Activated naive CD4-positive, alpha-beta T cell treated with anti-CD3 and anti-CD28 coated beads for 36 hours (primary cell): ENCODE measurements at regions not wholly inside any gene's neighbourhood (a gene's known extent, or its start where the extent isn't known, plus 50 kb on each side); places are given as distances from the start of the nearest gene placed in this dataset.

Experiments used
- CTCF ChIA-PET: fragments of 350-600 bp; sonication (Branson Sonifier 250); formaldehyde crosslinking; loops from one replicate; lab custom pipeline; 2021; ENCODE audit warnings: antibody characterized with exemption; lab: Charles Lee
- DNase-seq: peaks from one replicate; pipeline ENCODE4 v3.0.0-alpha.2; 2020
- H3K27ac Mint-ChIP-seq: one replicate; pipeline ENCODE4 v1.8.0; 2021; ENCODE audit warnings: mild to moderate bottlenecking, mixed read lengths
- H3K27me3 Mint-ChIP-seq: one replicate; pipeline ENCODE4 v1.8.0; 2021; ENCODE audit warnings: low read depth, mixed read lengths
- H3K36me3 Mint-ChIP-seq: one replicate; pipeline ENCODE4 v1.8.0; 2021; ENCODE audit warnings: low read depth, mixed read lengths
- H3K4me1 Mint-ChIP-seq: one replicate; pipeline ENCODE4 v1.8.0; 2021; ENCODE audit warnings: low read depth, mixed read lengths
- H3K4me3 Mint-ChIP-seq: one replicate; pipeline ENCODE4 v1.8.0; 2021; ENCODE audit warnings: mild to moderate bottlenecking, moderate library complexity, mixed read lengths
- H3K9me3 Mint-ChIP-seq: one replicate; pipeline ENCODE4 v1.8.0; 2021; ENCODE audit warnings: mixed read lengths
- intact Hi-C: fragments of 100-400 bp; cut with micrococcal nuclease; formaldehyde crosslinking; loops from one replicate; pipeline ENCODE4 v1.15.1; 2023

DNA sequence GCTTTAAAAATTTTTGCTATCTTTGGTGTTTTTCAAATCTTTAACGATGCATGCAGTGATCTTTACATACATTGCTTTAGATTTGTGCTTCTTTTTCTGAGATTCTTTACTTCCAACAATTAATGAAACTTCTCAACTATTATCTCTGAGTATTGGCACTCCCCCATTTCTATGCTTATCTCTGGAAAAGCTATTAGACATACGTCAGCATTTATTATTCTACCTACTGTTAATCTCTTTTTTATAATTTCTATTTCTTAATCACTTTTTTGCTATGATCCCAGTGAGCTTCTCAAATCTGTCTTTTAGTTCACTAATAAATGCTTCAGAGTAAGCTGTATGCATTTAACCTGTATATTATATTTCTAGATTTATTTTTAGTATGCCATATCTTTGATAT lies 264.2 kb upstream of the TFAP2D start:
- no peaks in the 10 kb centered on the region for H3K4me1 Mint-ChIP-seq
- intact Hi-C loops, result no loop called here
- no peaks in the 10 kb centered on the region for H3K27me3 Mint-ChIP-seq
- H3K4me3 Mint-ChIP-seq, result no peak overlapping the region
- H3K27ac Mint-ChIP-seq, result no peak overlapping the region
- no peak for DNase-seq
- CTCF ChIA-PET, result no interaction called here
- H3K36me3 Mint-ChIP-seq, result no peaks in the 10 kb centered on the region
- H3K9me3 Mint-ChIP-seq, result no peaks in the 10 kb centered on the region

GRCh38 chr6:50451826-50452400 lies 261.4 kb upstream of the TFAP2D start:
- intact Hi-C loops, result no loop called here
- Mint-ChIP-seq H3K27me3 (no peaks in the 10 kb centered on the region), H3K9me3 (no peaks in the 10 kb centered on the region), H3K4me3 (no peak overlapping the region), H3K36me3 (no peaks in the 10 kb centered on the region), H3K4me1 (no peaks in the 10 kb centered on the region), H3K27ac (no peak overlapping the region)
- CTCF ChIA-PET, result no interaction called here
- DNase-seq, result no peak

DNA sequence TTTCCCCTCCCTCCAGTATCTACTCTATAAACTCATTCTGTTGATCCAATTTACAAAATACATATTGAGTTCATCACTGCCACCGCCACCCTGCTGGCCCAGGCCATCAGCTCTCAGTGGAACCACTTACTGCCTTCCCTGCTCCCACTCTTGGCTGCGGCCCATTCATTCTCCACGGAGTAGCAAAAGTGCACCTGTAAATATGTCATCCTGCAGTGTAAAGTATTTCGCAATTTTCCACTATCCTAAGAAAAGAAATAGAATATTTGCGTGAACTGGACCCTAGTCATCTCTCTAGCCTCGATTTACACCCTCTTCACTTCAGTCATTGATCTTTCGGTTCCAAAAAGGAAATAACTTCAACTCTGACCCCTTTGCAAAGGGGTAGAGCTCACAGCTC lies 258.3 kb upstream of the TFAP2D start:
- DNase-seq, result no peak
- Mint-ChIP-seq H3K9me3 (no peaks in the 10 kb centered on the region), H3K27me3 (no peaks in the 10 kb centered on the region), H3K4me1 (no peaks in the 10 kb centered on the region), H3K27ac (no peak overlapping the region), H3K4me3 (no peak overlapping the region), H3K36me3 (no peaks in the 10 kb centered on the region)
- intact Hi-C loops, result no loop called here
- CTCF ChIA-PET, result no interaction called here

DNA sequence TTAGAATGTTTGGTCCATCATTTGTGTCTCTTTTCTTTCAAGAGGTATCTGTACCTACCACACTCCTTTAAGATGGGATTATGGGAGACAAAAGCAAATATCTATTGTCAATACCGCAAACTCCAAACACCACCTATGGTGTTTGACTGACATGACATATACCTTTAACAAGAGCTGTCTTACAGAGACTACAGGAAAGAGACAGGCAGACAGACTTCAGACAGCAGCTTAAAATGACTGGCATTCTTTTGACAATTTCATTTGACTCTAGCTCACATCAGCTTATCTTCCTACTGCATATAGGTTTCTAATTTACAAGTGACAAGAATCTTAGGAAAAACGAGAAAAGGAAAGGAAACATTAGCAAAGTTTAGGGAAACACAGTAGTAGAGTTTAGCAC lies 256.0 kb upstream of the TFAP2D start:
- CTCF ChIA-PET, result no interaction called here
- Mint-ChIP-seq H3K36me3 (no peaks in the 10 kb centered on the region), H3K4me3 (no peak overlapping the region), H3K27me3 (no peaks in the 10 kb centered on the region), H3K9me3 (no peaks in the 10 kb centered on the region), H3K4me1 (no peaks in the 10 kb centered on the region), H3K27ac (no peak overlapping the region)
- DNase-seq, result no peak
- intact Hi-C loops, result no loop called here

GRCh38 chr6:50461696-50462095 lies 251.6 kb upstream of the TFAP2D start:
- Mint-ChIP-seq H3K27ac (no peak overlapping the region), H3K27me3 (no peaks in the 10 kb centered on the region), H3K4me3 (no peak overlapping the region), H3K4me1 (no peaks in the 10 kb centered on the region), H3K9me3 (no peaks in the 10 kb centered on the region), H3K36me3 (no peaks in the 10 kb centered on the region)
- DNase-seq, result no peak
- CTCF ChIA-PET, result no interaction called here
- intact Hi-C loops, result no loop called here

- Mint-ChIP-seq H3K27me3 (no peaks in the 10 kb centered on the region), H3K9me3 (no peaks in the 10 kb centered on the region), H3K27ac (no peak overlapping the region), H3K4me1 (no peaks in the 10 kb centered on the region), H3K4me3 (no peak overlapping the region), H3K36me3 (no peaks in the 10 kb centered on the region)
- no peak for DNase-seq
- CTCF ChIA-PET, result no interaction called here
- intact Hi-C loops, result no loop called here
These were observed 249.4 kb upstream of the TFAP2D start for GRCh38 chr6:50463931-50464330.

- intact Hi-C loops, result no loop called here
- no peaks in the 10 kb centered on the region for H3K36me3 Mint-ChIP-seq
- CTCF ChIA-PET, result no interaction called here
- H3K4me1 Mint-ChIP-seq, result no peaks in the 10 kb centered on the region
- no peak overlapping the region for H3K4me3 Mint-ChIP-seq
- no peak for DNase-seq
- no peaks in the 10 kb centered on the region for H3K9me3 Mint-ChIP-seq
- no peak overlapping the region for H3K27ac Mint-ChIP-seq
- no peaks in the 10 kb centered on the region for H3K27me3 Mint-ChIP-seq
These were observed 245.4 kb upstream of the TFAP2D start for GRCh38 chr6:50467931-50468330.

GRCh38 chr6:50471041-50471440 lies 242.3 kb upstream of the TFAP2D start:
- no peak for DNase-seq
- H3K36me3 Mint-ChIP-seq, result no peaks in the 10 kb centered on the region
- intact Hi-C loops, result no loop called here
- H3K4me3 Mint-ChIP-seq, result no peak overlapping the region
- H3K4me1 Mint-ChIP-seq, result no peaks in the 10 kb centered on the region
- no peaks in the 10 kb centered on the region for H3K27me3 Mint-ChIP-seq
- H3K9me3 Mint-ChIP-seq, result no peaks in the 10 kb centered on the region
- no peak overlapping the region for H3K27ac Mint-ChIP-seq
- CTCF ChIA-PET, result no interaction called here

- Mint-ChIP-seq H3K36me3 (no peaks in the 10 kb centered on the region), H3K27me3 (no peaks in the 10 kb centered on the region), H3K4me1 (no peaks in the 10 kb centered on the region), H3K27ac (no peak overlapping the region), H3K9me3 (peaks cover 6% of the 10 kb centered on the region), H3K4me3 (no peak overlapping the region)
- no peak for DNase-seq
- CTCF ChIA-PET, result no interaction called here
- intact Hi-C loops, result no loop called here
These were observed 203.0 kb upstream of the TFAP2D start for GRCh38 chr6:50510361-50510760.

GRCh38 chr6:50520326-50521266 lies 192.7 kb upstream of the TFAP2D start:
- H3K27ac Mint-ChIP-seq, result no peak overlapping the region
- intact Hi-C loops, result no loop called here
- H3K9me3 Mint-ChIP-seq, result peaks cover 3% of the 10 kb centered on the region
- no peaks in the 10 kb centered on the region for H3K36me3 Mint-ChIP-seq
- DNase-seq, result no peak
- no peaks in the 10 kb centered on the region for H3K4me1 Mint-ChIP-seq
- no peak overlapping the region for H3K4me3 Mint-ChIP-seq
- CTCF ChIA-PET, result no interaction called here
- H3K27me3 Mint-ChIP-seq, result no peaks in the 10 kb centered on the region

DNA sequence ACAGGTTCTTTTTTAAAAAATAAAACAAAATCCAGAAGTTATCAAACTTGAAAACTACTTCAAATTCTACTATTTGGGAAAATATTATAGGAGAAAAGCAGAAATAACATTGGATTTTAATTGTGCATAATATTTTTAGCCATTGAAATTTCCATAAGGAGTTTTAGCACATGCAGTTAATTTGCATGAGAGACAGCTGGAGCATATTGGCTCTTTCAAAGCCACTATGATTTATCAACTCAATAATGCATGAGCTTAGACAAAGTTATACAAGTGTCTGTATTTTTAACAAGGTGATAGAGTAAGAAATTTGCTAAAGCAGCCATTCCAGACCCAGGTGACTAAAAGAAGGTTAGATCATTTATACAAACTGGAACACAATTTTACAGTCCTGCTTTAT lies 189.0 kb upstream of the TFAP2D start:
- H3K9me3 Mint-ChIP-seq, result peaks cover 3% of the 10 kb centered on the region
- no peaks in the 10 kb centered on the region for H3K36me3 Mint-ChIP-seq
- no peaks in the 10 kb centered on the region for H3K27me3 Mint-ChIP-seq
- H3K4me1 Mint-ChIP-seq, result no peaks in the 10 kb centered on the region
- no peak overlapping the region for H3K27ac Mint-ChIP-seq
- DNase-seq, result no peak
- intact Hi-C loops, result no loop called here
- no peak overlapping the region for H3K4me3 Mint-ChIP-seq
- CTCF ChIA-PET, result no interaction called here

- H3K9me3 Mint-ChIP-seq, result no peaks in the 10 kb centered on the region
- H3K27ac Mint-ChIP-seq, result no peak overlapping the region
- H3K4me1 Mint-ChIP-seq, result no peaks in the 10 kb centered on the region
- H3K4me3 Mint-ChIP-seq, result no peak overlapping the region
- no peaks in the 10 kb centered on the region for H3K27me3 Mint-ChIP-seq
- intact Hi-C loops, result no loop called here
- CTCF ChIA-PET, result no interaction called here
- no peak for DNase-seq
- H3K36me3 Mint-ChIP-seq, result no peaks in the 10 kb centered on the region
These were observed 185.3 kb upstream of the TFAP2D start for GRCh38 chr6:50527985-50528384.

DNA sequence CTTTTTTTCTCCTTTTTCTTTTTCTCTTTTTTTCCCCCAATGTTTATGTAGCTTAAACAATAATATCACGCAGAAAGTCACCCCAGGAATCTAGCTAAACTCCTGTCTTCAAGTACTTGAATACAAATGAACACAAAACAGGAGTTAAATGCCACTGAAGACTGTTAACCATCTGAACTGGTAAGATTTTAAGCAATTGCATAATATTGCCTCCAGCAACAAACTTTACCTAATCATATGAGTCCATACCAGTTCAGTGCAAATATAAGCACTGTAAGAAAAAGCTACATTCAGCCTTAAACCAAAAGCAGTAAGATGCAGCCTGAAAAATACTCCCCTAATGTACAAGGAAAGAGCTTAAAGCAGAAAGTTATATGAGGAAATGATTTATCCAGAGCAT lies 173.9 kb upstream of the TFAP2D start:
- H3K4me1 Mint-ChIP-seq, result no peaks in the 10 kb centered on the region
- no peaks in the 10 kb centered on the region for H3K36me3 Mint-ChIP-seq
- H3K27me3 Mint-ChIP-seq, result no peaks in the 10 kb centered on the region
- CTCF ChIA-PET, result no interaction called here
- DNase-seq, result no peak
- intact Hi-C loops, result no loop called here
- H3K4me3 Mint-ChIP-seq, result no peak overlapping the region
- no peaks in the 10 kb centered on the region for H3K9me3 Mint-ChIP-seq
- H3K27ac Mint-ChIP-seq, result no peak overlapping the region
